Vagina (tissue), 2 donors: ENCODE measurements at regions not wholly inside any gene's neighbourhood (a gene's known extent, or its start where the extent isn't known, plus 50 kb on each side); places are given as distances from the start of the nearest gene placed in this dataset.

Source experiments
- DNase-seq, 2 donors: peaks; one replicate each; pipeline ENCODE4 v3.0.0-alpha.2; 2017; ENCODE audit errors: extremely low spot score in 2 of 2
- H3K27ac ChIP-seq: fragments of 200-600 bp; sonication (generic); one replicate; pipeline ENCODE4 v1.5.1; 2019
- H3K27me3 ChIP-seq: fragments of 200-600 bp; sonication (generic); one replicate; pipeline ENCODE4 v1.5.1; 2019
- H3K36me3 ChIP-seq, 2 donors: fragments of 200-600 bp; sonication (generic); one replicate each; pipeline ENCODE4 v1.5.1; 2017 to 2019
- H3K4me1 ChIP-seq: fragments of 200-600 bp; sonication (generic); one replicate; pipeline ENCODE4 v1.5.1; 2019
- H3K4me3 ChIP-seq, 2 donors: fragments of 200-600 bp; sonication (generic); 1 replicate in 1 of 2; 2 replicates in 1 of 2; pipeline ENCODE4 v1.5.1; 2016 to 2019
- H3K9me3 ChIP-seq: fragments of 200-600 bp; sonication (generic); one replicate; pipeline ENCODE4 v1.5.1; 2019
- POLR2A ChIP-seq, 2 donors: fragments of 450-650 bp; IDR thresholded peaks; one replicate each; pipeline ENCODE4 v1.6.1; 2017; ENCODE audit warnings: antibody characterized with exemption in 2 of 2, mild to moderate bottlenecking in 2 of 2, moderate library complexity in 2 of 2
- POLR2AphosphoS5 ChIP-seq, 2 donors: sonication (generic); formaldehyde crosslinking; IDR thresholded peaks; one replicate each; pipeline ENCODE4 v1.9.0; 2017; ENCODE audit warnings: antibody characterized with exemption in 2 of 2, mild to moderate bottlenecking in 2 of 2, low read depth in 1 of 2; ENCODE audit not compliant: insufficient read depth in 1 of 2
- intact Hi-C: fragments of 100-400 bp; cut with DNase I; formaldehyde crosslinking; loops from one replicate; pipeline ENCODE4 v1.15.1; 2023
- TF ChIP-seq, protein P1 (sequence below), 3 experiments: fragments of 450-650 bp in 2 of 3; fragments of 200-600 bp in 1 of 3; sonication (generic) in 1 of 3; IDR thresholded peaks; one replicate each; pipeline ENCODE4 v1.5.1; 2017 to 2019; ENCODE audit warnings: antibody characterized with exemption in 3 of 3, mild to moderate bottlenecking in 2 of 3, moderate library complexity in 2 of 3

DNA sequence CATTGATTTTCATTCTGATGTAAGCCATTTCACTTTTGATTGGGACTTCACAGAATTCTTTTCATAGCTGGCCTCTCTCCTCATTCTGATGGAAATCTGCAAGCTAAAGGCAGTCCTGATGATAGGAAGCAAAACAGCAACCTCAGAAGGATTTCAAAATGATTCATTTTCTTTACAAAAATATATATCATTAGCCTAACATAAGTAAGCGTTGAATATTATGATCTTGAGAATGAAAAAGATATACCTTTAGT, 143.1 kb upstream of the GJE1 start:
- no peak for TF ChIP-seq POLR2AphosphoS5 (IDR thresholded peaks at IDR 0.05; ENCODE audit: insufficient read depth in 1 of 2, low read depth in 1 of 2)
- TF ChIP-seq, protein P1, sequence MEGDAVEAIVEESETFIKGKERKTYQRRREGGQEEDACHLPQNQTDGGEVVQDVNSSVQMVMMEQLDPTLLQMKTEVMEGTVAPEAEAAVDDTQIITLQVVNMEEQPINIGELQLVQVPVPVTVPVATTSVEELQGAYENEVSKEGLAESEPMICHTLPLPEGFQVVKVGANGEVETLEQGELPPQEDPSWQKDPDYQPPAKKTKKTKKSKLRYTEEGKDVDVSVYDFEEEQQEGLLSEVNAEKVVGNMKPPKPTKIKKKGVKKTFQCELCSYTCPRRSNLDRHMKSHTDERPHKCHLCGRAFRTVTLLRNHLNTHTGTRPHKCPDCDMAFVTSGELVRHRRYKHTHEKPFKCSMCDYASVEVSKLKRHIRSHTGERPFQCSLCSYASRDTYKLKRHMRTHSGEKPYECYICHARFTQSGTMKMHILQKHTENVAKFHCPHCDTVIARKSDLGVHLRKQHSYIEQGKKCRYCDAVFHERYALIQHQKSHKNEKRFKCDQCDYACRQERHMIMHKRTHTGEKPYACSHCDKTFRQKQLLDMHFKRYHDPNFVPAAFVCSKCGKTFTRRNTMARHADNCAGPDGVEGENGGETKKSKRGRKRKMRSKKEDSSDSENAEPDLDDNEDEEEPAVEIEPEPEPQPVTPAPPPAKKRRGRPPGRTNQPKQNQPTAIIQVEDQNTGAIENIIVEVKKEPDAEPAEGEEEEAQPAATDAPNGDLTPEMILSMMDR (IDR thresholded peaks at IDR 0.05): no peak
- no peak for TF ChIP-seq POLR2A (IDR thresholded peaks at IDR 0.05)

DNA sequence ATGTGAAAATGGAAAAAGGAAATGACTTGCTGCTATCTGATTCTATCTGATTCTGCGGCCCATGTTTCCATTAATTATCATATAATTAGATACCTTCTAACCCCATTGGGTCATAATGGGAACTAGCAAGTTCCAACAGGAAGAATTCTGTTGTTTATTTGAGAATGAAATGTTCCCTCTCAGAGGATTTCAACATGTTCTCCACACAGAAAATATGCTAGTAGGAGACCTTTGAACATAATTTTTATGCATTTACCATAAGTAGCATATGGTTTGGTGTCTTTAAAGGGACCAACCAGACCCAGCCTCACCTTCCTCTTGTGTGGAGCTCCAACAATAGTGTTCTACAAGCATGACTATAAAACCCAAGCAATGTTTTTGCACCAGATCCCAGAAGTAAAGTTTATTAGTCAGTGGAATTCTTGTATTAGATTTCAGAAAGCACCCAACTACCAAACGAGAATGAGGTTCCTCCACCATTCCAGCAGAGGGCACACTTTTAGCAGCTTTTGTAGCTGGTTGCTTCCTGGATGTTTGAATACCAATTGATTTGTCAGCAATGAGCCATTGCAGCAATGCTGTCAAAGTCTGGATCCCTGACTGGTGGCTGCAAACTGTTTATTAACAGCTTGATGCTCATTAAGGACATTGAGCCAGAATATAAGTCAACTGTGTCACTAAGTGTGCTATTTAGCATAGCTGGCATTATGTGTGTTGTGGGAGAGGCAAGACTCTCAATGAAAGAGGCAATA, 143.6 kb upstream of the GJE1 start:
- Histone ChIP-seq H3K27me3 (no peaks in the 10 kb centered on the region), H3K4me3 (no peak overlapping the region), H3K4me1 (no peaks in the 10 kb centered on the region), H3K36me3 (no peaks in the 10 kb centered on the region), H3K9me3 (no peaks in the 10 kb centered on the region), H3K27ac (no peak overlapping the region)
- intact Hi-C loops: no loop called here
- TF ChIP-seq POLR2AphosphoS5 (IDR thresholded peaks at IDR 0.05; ENCODE audit: insufficient read depth in 1 of 2, low read depth in 1 of 2): no peak
- TF ChIP-seq POLR2A (IDR thresholded peaks at IDR 0.05): no peak
- TF ChIP-seq, protein P1 (IDR thresholded peaks at IDR 0.05): peak in 1 of 3 experiments; percentile 14
- DNase-seq: no peak

More for the DNA sequence above, 143.1 kb upstream of the GJE1 start:
- Histone ChIP-seq H3K36me3 (no peaks in the 10 kb centered on the region), H3K27me3 (no peaks in the 10 kb centered on the region), H3K27ac (no peak overlapping the region), H3K4me1 (no peaks in the 10 kb centered on the region), H3K4me3 (no peak overlapping the region), H3K9me3 (no peaks in the 10 kb centered on the region)
- DNase-seq: no peak
- intact Hi-C loops: no loop called here

DNA sequence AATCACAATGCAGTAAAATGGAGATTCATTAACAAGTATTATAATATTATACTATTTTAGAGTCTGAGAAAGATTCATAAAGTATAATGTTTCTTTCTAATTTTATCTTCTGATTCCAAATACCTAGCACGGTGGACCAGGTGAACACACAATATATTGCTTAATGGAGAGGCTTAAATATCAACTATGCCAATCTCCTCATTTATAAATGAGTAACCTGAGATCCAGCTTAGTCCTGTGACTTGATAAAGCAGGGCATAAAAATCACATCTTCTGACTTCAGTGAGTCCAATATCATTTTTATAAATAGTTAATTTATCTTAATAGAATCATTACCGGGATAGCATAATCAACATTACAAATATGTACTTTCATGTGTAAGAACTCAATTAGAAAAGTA, 144.4 kb upstream of the GJE1 start:
- intact Hi-C loops: no loop called here
- Histone ChIP-seq H3K27ac (no peak overlapping the region), H3K27me3 (no peaks in the 10 kb centered on the region), H3K9me3 (no peaks in the 10 kb centered on the region), H3K4me3 (no peak overlapping the region), H3K36me3 (no peaks in the 10 kb centered on the region), H3K4me1 (no peaks in the 10 kb centered on the region)
- DNase-seq: no peak
- TF ChIP-seq POLR2A (IDR thresholded peaks at IDR 0.05): no peak
- TF ChIP-seq, protein P1 (IDR thresholded peaks at IDR 0.05): no peak
- no peak for TF ChIP-seq POLR2AphosphoS5 (IDR thresholded peaks at IDR 0.05; ENCODE audit: insufficient read depth in 1 of 2, low read depth in 1 of 2)

GRCh38 chr6:141986457-141986856, 146.3 kb upstream of the GJE1 start:
- H3K4me1 ChIP-seq: no peaks in the 10 kb centered on the region
- TF ChIP-seq, protein P1 (IDR thresholded peaks at IDR 0.05): no peak
- TF ChIP-seq POLR2AphosphoS5 (IDR thresholded peaks at IDR 0.05; ENCODE audit: insufficient read depth in 1 of 2, low read depth in 1 of 2) (no peak), POLR2A (IDR thresholded peaks at IDR 0.05) (no peak)
- intact Hi-C loops: no loop called here
- H3K9me3 ChIP-seq: no peaks in the 10 kb centered on the region
- H3K36me3 ChIP-seq: no peaks in the 10 kb centered on the region
- H3K4me3 ChIP-seq: no peak overlapping the region
- H3K27me3 ChIP-seq: no peaks in the 10 kb centered on the region
- no peak for DNase-seq
- H3K27ac ChIP-seq: no peak overlapping the region

DNA sequence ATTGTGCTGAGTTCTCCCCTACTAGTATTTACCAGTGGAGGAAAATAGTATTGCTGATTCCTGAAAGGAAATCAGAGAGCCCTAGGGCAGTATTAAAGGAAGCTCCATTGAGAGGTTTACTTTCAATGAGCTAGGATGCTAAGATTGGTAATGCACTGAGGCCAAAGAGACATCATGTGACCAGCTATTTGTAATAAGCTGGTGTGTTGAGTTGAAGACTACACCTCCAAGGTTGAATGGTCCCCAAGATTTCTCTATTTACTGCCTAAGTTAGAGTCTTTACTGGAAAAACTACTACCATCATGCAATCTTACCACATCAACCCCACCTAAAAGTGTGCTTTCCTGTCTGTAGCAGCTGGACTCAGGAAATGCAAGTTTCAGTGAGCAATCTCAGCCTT, 151.5 kb upstream of the GJE1 start:
- Histone ChIP-seq H3K4me3 (no peak overlapping the region), H3K4me1 (no peaks in the 10 kb centered on the region), H3K9me3 (no peaks in the 10 kb centered on the region), H3K27ac (no peak overlapping the region), H3K27me3 (no peaks in the 10 kb centered on the region), H3K36me3 (no peaks in the 10 kb centered on the region)
- TF ChIP-seq, protein P1 (IDR thresholded peaks at IDR 0.05): no peak
- TF ChIP-seq POLR2A (IDR thresholded peaks at IDR 0.05) (no peak), POLR2AphosphoS5 (IDR thresholded peaks at IDR 0.05; ENCODE audit: insufficient read depth in 1 of 2, low read depth in 1 of 2) (no peak)
- intact Hi-C loops: no loop called here
- DNase-seq: no peak
